ENCODE measurements at regions not wholly inside any gene's neighbourhood (a gene's known extent, or its start where the extent isn't known, plus 50 kb on each side); places are given as distances from the start of the nearest gene placed in this dataset.

DNA sequence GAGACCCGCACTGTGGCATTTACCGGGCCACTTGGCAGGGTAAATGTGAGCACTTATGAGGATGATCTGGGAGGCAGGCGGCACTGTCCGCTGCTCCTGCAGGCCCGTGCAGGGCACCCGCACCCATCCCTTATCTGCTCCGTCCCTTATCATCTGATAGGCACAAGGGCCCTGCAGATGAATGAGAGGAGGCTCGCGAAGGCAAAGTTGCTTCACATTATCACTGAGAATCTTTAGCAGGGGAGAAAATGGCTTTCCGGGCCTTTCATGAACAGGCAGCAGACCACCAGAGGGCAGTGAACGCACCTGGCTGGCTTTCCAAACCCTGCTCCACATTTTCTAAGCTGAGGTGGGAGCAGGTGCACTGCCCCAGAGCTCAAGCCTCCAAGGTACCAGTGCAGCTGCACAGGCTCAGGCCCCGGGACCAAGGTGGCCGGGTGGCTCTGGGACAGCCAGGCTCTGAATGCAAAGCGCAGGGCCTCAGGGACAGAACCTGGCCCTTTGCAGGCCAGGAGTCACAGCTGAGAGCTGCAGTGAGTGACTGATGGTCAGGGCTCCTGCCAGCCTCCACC is 165.6 kb downstream of the SHANK2 start:
- TF ChIP-seq, protein P1, sequence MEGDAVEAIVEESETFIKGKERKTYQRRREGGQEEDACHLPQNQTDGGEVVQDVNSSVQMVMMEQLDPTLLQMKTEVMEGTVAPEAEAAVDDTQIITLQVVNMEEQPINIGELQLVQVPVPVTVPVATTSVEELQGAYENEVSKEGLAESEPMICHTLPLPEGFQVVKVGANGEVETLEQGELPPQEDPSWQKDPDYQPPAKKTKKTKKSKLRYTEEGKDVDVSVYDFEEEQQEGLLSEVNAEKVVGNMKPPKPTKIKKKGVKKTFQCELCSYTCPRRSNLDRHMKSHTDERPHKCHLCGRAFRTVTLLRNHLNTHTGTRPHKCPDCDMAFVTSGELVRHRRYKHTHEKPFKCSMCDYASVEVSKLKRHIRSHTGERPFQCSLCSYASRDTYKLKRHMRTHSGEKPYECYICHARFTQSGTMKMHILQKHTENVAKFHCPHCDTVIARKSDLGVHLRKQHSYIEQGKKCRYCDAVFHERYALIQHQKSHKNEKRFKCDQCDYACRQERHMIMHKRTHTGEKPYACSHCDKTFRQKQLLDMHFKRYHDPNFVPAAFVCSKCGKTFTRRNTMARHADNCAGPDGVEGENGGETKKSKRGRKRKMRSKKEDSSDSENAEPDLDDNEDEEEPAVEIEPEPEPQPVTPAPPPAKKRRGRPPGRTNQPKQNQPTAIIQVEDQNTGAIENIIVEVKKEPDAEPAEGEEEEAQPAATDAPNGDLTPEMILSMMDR (IDR thresholded peaks at IDR 0.05): peak in 2 of 3 experiments; percentile 8 to 26
- no peak for TF ChIP-seq EP300 (IDR thresholded peaks at IDR 0.05)
